Embryonic facial prominence (tissue), 1 donor: ENCODE measurements at regions not wholly inside any gene's neighbourhood (a gene's known extent, or its start where the extent isn't known, plus 50 kb on each side); places are given as distances from the start of the nearest gene placed in this dataset.
"Not testable (repeated sequence)": the region's sequence is repeated elsewhere in the genome, so short reads cannot be mapped to it uniquely, and the experiment has no call there.

Source experiments
- DNase-seq: peaks from one replicate; pipeline ENCODE4 v3.0.0-alpha.2; 2016; ENCODE audit errors: extremely low spot score

- DNase-seq, result no peak
These were observed 292.6 kb upstream of the PTCHD4 start for GRCh38 chr6:48403587-48403986.

GRCh38 chr6:48401016-48401415 lies 290.0 kb upstream of the PTCHD4 start:
- no peak for DNase-seq

GRCh38 chr6:48397887-48398286 lies 286.9 kb upstream of the PTCHD4 start:
- no peak for DNase-seq

GRCh38 chr6:48389146-48390043 lies 278.4 kb upstream of the PTCHD4 start:
- no peak for DNase-seq

GRCh38 chr6:48388044-48388443 lies 277.0 kb upstream of the PTCHD4 start:
- no peak for DNase-seq

- no peak for DNase-seq
These were observed 267.9 kb upstream of the PTCHD4 start for GRCh38 chr6:48378884-48379407.

GRCh38 chr6:48377115-48377514 lies 266.1 kb upstream of the PTCHD4 start:
- DNase-seq, result no peak

- not testable (repeated sequence) for DNase-seq
These were observed 260.2 kb upstream of the PTCHD4 start for GRCh38 chr6:48371226-48371625.

- DNase-seq, result no peak
These were observed 258.1 kb upstream of the PTCHD4 start for GRCh38 chr6:48369100-48369499.

GRCh38 chr6:48325701-48326100 lies 214.7 kb upstream of the PTCHD4 start:
- no peak for DNase-seq

- DNase-seq, result no peak
These were observed 207.7 kb upstream of the PTCHD4 start for GRCh38 chr6:48318670-48319069.

GRCh38 chr6:48315915-48316314 lies 204.9 kb upstream of the PTCHD4 start:
- no peak for DNase-seq

GRCh38 chr6:48315051-48315719 lies 204.2 kb upstream of the PTCHD4 start:
- no peak for DNase-seq

- DNase-seq, result no peak
These were observed 200.3 kb upstream of the PTCHD4 start for GRCh38 chr6:48311301-48311700.

- DNase-seq, result no peak
These were observed 196.6 kb upstream of the PTCHD4 start for GRCh38 chr6:48307573-48307972.

GRCh38 chr6:48290595-48290994 lies 179.6 kb upstream of the PTCHD4 start:
- no peak for DNase-seq

GRCh38 chr6:48289841-48290240 lies 178.8 kb upstream of the PTCHD4 start:
- DNase-seq, result no peak

- no peak for DNase-seq
These were observed 170.2 kb upstream of the PTCHD4 start for GRCh38 chr6:48281217-48281616.

- no peak for DNase-seq
These were observed 169.1 kb upstream of the PTCHD4 start for GRCh38 chr6:48280035-48280620.

GRCh38 chr6:48278261-48278660 lies 167.3 kb upstream of the PTCHD4 start:
- DNase-seq, result no peak

GRCh38 chr6:48272518-48272917 lies 161.5 kb upstream of the PTCHD4 start:
- no peak for DNase-seq

- no peak for DNase-seq
These were observed 144.1 kb upstream of the PTCHD4 start for GRCh38 chr6:48255094-48255493.

- no peak for DNase-seq
These were observed 138.1 kb upstream of the PTCHD4 start for GRCh38 chr6:48249071-48249470.
